Progenitor cell of endocrine pancreas (in vitro differentiated cells): ENCODE measurements at regions not wholly inside any gene's neighbourhood (a gene's known extent, or its start where the extent isn't known, plus 50 kb on each side); places are given as distances from the start of the nearest gene placed in this dataset.

Source experiments
- DNase-seq: peaks from one replicate; pipeline ENCODE4 v3.0.0; 2021; ENCODE audit warnings: low spot score; ENCODE audit not compliant: unreplicated experiment
- H3K27ac Mint-ChIP-seq: 2 replicates; pipeline ENCODE4 v1.8.0; 2021; ENCODE audit warnings: mild to moderate bottlenecking, moderate library complexity, mixed read lengths
- H3K27me3 Mint-ChIP-seq: 2 replicates; pipeline ENCODE4 v1.8.0; 2021; ENCODE audit warnings: mixed read lengths
- H3K36me3 Mint-ChIP-seq: 2 replicates; pipeline ENCODE4 v1.8.0; 2022; ENCODE audit warnings: mixed read lengths; ENCODE audit not compliant: insufficient read depth
- H3K4me1 Mint-ChIP-seq: 2 replicates; pipeline ENCODE4 v1.8.0; 2021; ENCODE audit warnings: low read depth, mixed read lengths
- H3K4me3 Mint-ChIP-seq: 2 replicates; pipeline ENCODE4 v1.8.0; 2021; ENCODE audit warnings: low read depth, mild to moderate bottlenecking, moderate library complexity, mixed read lengths
- H3K9me3 Mint-ChIP-seq: 2 replicates; pipeline ENCODE4 v1.8.0; 2021; ENCODE audit warnings: low read depth, mixed read lengths
- TF ChIP-seq, protein P1 (sequence below): fragments of 200-600 bp; sonication (generic); IDR thresholded peaks from one replicate; pipeline ENCODE4 v1.5.0; 2021; ENCODE audit warnings: antibody characterized with exemption, mild to moderate bottlenecking; ENCODE audit not compliant: unreplicated experiment

DNA sequence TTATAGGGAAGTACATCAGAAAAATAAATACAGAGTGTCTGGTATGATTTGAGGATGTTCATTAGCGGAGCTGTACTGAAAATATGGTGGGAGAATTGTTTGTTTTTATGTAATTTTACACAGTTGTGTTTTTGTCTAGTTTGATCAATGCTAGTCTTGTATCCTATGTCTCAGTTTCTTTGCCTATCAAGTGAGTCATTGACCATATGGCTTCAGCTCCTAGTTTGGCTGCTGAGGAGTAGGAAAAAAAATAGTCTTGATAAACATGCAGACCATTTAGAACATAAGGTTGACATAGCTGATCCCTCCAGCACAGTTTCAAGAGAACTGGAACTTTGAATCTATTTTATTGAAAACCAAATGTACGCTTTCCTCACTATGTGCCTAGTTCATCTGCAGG is 1292.1 kb upstream of the FLRT2 start:
- TF ChIP-seq, protein P1, sequence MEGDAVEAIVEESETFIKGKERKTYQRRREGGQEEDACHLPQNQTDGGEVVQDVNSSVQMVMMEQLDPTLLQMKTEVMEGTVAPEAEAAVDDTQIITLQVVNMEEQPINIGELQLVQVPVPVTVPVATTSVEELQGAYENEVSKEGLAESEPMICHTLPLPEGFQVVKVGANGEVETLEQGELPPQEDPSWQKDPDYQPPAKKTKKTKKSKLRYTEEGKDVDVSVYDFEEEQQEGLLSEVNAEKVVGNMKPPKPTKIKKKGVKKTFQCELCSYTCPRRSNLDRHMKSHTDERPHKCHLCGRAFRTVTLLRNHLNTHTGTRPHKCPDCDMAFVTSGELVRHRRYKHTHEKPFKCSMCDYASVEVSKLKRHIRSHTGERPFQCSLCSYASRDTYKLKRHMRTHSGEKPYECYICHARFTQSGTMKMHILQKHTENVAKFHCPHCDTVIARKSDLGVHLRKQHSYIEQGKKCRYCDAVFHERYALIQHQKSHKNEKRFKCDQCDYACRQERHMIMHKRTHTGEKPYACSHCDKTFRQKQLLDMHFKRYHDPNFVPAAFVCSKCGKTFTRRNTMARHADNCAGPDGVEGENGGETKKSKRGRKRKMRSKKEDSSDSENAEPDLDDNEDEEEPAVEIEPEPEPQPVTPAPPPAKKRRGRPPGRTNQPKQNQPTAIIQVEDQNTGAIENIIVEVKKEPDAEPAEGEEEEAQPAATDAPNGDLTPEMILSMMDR = no peak
- Mint-ChIP-seq H3K36me3 (no peaks in the 10 kb centered on the region), H3K9me3 (peaks cover 7% of the 10 kb centered on the region), H3K4me3 (no peak overlapping the region), H3K27ac (no peak overlapping the region), H3K4me1 (no peaks in the 10 kb centered on the region), H3K27me3 (no peaks in the 10 kb centered on the region)
- no peak for DNase-seq

DNA sequence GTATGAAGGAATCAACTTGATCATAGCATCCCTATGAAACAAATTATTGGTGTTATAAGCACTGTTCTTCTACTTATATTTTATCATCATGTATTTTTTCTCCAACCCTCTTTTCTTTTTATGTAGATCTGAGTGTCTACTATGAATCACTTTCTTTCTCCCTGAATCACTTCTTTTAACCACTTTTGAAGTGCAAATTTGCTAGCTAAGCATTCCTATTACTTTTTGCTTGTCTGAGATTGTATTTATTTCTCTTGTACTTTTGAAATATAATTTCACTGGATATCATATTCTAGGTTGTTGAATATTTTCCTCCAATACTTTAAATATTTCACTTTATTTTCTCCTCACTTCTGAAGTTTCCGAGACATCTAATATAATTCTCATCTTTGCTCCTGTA is 1282.3 kb upstream of the FLRT2 start:
- no peak overlapping the region for H3K27ac Mint-ChIP-seq
- H3K36me3 Mint-ChIP-seq = peaks cover 4% of the 10 kb centered on the region
- TF ChIP-seq, protein P1 = no peak
- no peak overlapping the region for H3K4me3 Mint-ChIP-seq
- H3K27me3 Mint-ChIP-seq = no peaks in the 10 kb centered on the region
- peaks cover 10% of the 10 kb centered on the region for H3K9me3 Mint-ChIP-seq
- no peak for DNase-seq
- H3K4me1 Mint-ChIP-seq = peaks cover 4% of the 10 kb centered on the region

DNA sequence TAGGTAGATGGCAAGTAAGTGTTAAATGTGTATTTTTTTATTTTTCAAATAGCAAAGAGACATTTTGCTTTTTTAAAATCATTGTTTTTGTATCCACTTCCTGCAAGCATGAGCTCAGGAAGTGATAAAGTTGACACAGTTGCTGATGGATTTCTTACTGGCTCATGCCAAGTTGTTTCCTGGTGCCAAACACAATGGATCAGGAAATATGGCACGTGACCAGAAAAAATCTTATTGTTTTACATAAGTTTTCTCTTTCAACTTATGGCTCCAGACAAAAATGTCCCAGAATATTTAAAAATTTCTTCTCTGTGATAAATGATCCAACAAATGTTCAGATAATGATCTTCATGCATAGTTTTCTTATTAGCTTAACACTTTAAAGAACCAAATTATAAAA is 1279.1 kb upstream of the FLRT2 start:
- peaks cover 12% of the 10 kb centered on the region for H3K4me1 Mint-ChIP-seq
- no peaks in the 10 kb centered on the region for H3K36me3 Mint-ChIP-seq
- DNase-seq = no peak
- no peaks in the 10 kb centered on the region for H3K27me3 Mint-ChIP-seq
- no peak overlapping the region for H3K27ac Mint-ChIP-seq
- H3K4me3 Mint-ChIP-seq = no peak overlapping the region
- TF ChIP-seq, protein P1 = no peak
- H3K9me3 Mint-ChIP-seq = no peaks in the 10 kb centered on the region

DNA sequence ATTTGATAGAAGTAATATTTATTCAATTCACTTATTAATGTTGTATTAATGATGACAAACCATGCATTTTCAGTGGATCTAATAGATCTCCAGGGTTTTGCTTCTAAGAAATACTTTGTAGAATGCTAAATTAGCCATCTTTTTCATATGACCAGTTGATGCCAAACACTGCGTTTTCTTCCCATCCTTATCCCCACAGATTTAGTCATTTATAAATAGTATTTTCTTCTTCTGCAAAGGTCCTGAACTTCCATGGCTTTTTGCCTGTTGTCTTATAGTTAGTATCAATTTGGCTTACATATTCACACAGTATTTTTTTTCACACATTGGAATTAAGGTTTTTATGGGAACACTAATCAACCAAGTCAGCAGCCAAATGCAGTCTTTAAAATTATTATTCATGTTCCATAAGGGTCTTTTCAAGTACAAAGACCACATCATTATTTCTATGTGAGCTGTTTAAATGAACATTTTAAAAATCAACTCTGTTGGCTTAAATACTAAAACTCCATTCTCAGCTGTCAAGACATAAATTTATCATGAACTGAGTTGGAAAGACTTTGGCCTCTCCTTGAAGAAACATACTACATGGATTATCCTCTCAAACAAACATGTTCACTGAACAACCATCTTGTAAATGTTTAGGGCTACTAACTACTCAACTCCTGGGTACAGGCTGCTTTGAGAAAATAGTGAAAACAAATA is 1278.4 kb upstream of the FLRT2 start:
- Mint-ChIP-seq H3K27ac (no peak overlapping the region), H3K9me3 (no peaks in the 10 kb centered on the region), H3K4me3 (no peak overlapping the region), H3K4me1 (peaks cover 15% of the 10 kb centered on the region), H3K27me3 (no peaks in the 10 kb centered on the region), H3K36me3 (no peaks in the 10 kb centered on the region)
- no peak for DNase-seq
- TF ChIP-seq, protein P1 = no peak

DNA sequence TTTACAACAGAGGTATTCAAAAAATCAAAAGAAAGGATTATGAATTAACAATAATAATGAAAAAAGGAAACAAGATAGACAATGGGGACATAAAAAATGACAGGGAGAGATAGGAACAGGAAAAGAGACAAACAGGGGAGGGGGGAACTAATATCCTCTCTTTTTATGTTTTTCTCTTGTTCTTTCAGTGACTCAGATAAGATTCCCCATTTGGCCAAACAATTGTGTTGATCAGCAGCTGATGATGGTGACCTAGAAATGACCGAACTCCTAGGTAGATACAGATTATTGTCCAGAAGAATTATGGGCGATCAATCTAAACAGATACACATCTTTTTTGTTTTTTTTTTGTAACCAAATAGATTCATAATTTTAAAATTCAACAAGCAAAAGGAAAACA is 1277.2 kb upstream of the FLRT2 start:
- no peak overlapping the region for H3K27ac Mint-ChIP-seq
- no peaks in the 10 kb centered on the region for H3K36me3 Mint-ChIP-seq
- H3K4me1 Mint-ChIP-seq = peaks cover 17% of the 10 kb centered on the region
- DNase-seq = no peak
- H3K9me3 Mint-ChIP-seq = no peaks in the 10 kb centered on the region
- TF ChIP-seq, protein P1 = no peak
- H3K4me3 Mint-ChIP-seq = no peak overlapping the region
- no peaks in the 10 kb centered on the region for H3K27me3 Mint-ChIP-seq
